Inferior parietal cortex (tissue), 1 donor: ENCODE measurements at regions not wholly inside any gene's neighbourhood (a gene's known extent, or its start where the extent isn't known, plus 50 kb on each side); places are given as distances from the start of the nearest gene placed in this dataset.

Experiments
- DNase-seq: peaks from one replicate; pipeline ENCODE4 v3.0.0-alpha.2; 2016; ENCODE audit errors: extremely low spot score

DNA sequence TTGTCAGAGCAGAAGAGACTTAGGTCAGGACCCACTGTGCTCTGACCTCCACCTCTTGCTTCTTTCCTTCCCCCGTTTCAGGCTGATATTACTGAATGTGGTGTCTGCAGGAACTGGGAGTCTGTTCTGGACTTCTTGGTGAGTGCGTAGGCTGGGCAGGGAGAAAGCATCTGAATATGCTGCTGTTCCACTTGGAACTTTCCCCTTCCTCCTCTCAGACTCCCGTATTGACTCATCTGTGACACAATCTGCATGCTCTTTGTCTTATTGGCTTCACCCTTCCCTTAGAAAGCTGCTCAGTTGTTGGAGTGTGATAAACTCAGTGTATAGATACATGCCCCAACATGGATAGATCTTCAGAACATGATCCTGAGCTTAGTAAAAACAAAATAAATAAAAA is 137.6 kb upstream of the HABP2 start:
- no peak for DNase-seq

DNA sequence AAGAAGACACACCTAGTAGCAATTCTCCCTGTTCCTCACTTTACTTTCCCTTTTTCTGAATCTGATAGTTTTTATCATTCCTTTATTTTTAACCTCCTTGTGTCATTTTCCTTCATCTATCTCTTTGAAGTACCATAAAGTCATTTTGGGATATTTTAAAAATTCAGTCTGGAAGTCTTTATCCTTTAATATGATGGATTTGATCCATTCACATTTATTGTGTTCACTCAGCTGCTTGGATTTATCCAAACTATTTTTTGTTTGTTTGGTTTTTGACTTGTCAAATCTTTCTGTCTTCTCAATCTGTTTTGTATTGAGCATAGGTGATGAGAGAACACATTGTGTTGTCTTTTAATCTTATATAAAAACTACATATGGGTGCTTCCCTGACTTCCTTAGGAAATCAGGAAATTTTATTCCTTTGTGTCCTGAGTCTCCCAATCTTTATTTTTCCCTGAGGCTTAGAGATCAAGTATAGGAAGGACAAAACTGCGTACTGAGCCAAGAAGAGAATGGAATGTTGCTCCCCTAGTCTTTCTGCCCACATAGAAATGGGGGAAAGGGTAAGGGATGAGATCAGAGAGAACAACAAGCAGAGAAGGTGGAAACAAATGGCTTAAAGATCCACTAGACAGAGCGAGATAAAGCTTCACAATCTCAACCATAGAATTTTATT is 132.7 kb upstream of the HABP2 start:
- DNase-seq: no peak

- no peak for DNase-seq
Observed at GRCh38 chr10:113420733-113421675, 131.8 kb upstream of the HABP2 start.

- no peak for DNase-seq
Observed at GRCh38 chr10:113422371-113422770, 130.5 kb upstream of the HABP2 start.

- no peak for DNase-seq
Observed at GRCh38 chr10:113423981-113424721, 128.7 kb upstream of the HABP2 start.

DNA sequence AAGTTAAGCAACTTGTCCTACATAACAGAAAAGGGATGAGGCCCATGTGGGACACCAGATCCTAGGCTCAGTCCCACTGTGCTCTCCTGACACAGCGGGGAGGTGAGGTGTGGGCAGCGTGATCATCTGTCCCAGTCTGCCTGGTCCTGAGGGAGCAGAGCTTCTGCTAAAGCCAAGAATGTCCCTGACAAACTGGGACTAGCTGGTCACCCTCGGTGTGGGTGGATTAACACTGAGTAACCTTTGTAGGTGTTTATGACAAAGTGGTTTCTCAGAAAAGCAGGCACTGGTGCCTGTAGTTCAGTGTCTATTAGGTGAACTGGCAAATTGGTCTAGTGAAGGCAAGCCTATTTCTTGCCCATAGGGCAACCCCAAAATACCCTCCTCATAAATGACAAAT is 127.8 kb upstream of the HABP2 start:
- DNase-seq: no peak

DNA sequence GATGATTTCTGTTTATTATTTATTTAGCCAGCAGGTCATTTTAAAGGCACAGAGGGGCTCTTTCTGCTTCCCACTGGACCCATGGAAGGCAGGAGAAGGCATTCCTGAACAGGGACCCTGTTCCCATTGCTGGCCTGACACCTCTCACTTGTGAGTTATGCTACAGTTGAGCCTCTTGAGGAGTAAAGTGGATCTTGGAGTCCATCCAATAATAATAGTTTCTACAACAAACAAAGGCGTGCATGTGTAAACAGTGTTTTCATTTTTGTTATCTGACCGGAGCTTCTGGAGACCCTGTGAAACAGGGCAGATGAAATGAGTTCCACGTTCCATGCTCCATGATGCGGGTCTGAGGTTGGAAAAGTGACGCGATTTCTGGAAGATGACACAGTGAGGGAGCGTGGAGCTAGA is 127.3 kb upstream of the HABP2 start:
- DNase-seq: no peak

GRCh38 chr10:113426181-113426877 is 126.5 kb upstream of the HABP2 start:
- DNase-seq: no peak

DNA sequence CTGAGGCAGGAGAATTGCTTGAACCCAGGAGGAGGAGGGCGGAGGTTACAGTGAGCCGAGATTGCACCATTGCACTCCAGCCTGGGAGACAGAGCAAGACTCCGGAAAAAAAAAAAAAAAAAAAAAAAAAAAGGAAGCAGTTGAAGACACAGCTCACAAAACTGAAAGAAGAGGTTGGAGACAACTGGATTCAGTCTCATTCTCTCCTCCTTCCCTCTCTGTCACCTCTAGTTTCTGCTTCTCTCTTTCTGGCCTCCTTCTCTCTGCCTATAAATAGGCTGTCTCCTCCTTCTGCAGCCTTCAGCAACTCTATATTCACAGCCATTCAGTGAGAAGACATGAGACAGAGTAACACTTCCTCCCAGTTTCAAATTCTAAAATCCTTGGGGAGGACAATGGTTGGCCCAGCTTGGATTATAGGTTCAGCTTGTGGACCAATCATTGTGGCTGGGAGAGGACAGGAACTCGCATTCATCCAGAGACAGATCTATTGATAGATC is 125.6 kb upstream of the HABP2 start:
- no peak for DNase-seq

- DNase-seq: no peak
Observed at GRCh38 chr10:113427811-113428558, 124.9 kb upstream of the HABP2 start.

GRCh38 chr10:113430634-113431397 is 122.0 kb upstream of the HABP2 start:
- no peak for DNase-seq

GRCh38 chr10:113431398-113432160 is 121.3 kb upstream of the HABP2 start:
- DNase-seq: no peak

- DNase-seq: no peak
Observed at GRCh38 chr10:113433711-113434110, 119.1 kb upstream of the HABP2 start.

- no peak for DNase-seq
Observed at GRCh38 chr10:113434315-113434714, 118.5 kb upstream of the HABP2 start.

DNA sequence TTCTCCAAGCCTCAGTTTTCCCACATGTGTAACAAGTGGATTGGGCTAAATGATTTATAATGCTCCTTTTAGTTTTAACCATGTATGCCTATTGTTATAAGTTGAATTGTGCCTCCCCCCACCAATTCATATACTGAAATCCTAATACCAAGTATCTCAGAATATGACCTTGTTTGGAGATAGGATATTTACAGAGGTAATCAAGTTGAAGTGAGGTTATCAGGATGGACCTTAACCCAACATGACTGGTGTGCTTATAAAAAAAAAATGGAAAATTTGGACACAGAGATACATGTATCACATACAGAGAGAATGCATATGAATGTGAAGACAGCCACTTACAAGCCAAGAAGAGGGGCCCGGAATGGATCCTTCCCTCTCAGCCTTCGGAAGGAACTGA is 117.9 kb upstream of the HABP2 start:
- no peak for DNase-seq

GRCh38 chr10:113435881-113436280 is 117.0 kb upstream of the HABP2 start:
- no peak for DNase-seq

DNA sequence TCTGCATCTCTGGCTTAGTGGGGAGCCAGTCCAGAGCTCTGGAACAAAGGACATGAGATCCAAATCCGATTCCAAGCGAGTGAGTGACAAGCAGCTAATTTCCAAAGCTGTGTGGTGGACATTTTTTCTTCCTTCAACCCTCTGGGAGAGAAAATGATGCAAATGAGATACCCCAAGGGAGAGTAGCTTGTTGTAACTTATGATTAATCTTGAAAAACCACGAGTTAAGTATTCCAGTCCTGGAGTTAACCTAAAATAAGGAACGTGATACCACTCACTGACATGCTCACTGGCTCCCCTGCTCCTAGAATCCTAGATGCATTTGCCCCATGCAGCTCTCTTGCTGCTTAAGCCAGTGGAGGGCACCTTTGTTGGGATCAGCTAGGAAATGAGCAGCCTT is 116.0 kb upstream of the HABP2 start:
- DNase-seq: no peak

DNA sequence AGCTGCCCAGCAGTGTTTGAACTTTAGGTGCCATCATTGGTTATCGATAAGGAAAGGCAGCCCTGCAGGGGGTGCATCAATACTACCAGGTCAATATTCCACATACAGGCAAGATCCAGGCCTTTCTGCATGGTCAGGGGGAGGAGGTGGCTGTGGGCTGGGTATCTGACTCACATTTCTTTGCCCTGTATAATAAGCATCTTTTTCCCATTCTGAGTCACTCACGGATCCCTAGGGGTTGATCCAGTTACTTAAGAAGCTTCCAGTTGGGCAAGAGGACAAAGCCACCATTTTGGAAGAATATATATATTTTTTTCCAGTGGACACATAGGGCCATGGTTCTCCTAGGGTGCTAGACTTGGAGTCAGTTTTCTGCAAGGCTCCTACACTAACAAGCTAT is 114.2 kb upstream of the HABP2 start:
- DNase-seq: no peak

GRCh38 chr10:113441220-113441619 is 111.6 kb upstream of the HABP2 start:
- no peak for DNase-seq
